Astrocyte of the hippocampus (primary cell): ENCODE measurements at regions not wholly inside any gene's neighbourhood (a gene's known extent, or its start where the extent isn't known, plus 50 kb on each side); places are given as distances from the start of the nearest gene placed in this dataset.

Experiments
- DNase-seq: peaks from one replicate; pipeline ENCODE4 v3.0.0; 2011; ENCODE audit warnings: low read depth, low spot score

GRCh38 chr2:82728090-82728489 lies 1731.0 kb downstream of the SUCLG1 start:
- no peak for DNase-seq

DNA sequence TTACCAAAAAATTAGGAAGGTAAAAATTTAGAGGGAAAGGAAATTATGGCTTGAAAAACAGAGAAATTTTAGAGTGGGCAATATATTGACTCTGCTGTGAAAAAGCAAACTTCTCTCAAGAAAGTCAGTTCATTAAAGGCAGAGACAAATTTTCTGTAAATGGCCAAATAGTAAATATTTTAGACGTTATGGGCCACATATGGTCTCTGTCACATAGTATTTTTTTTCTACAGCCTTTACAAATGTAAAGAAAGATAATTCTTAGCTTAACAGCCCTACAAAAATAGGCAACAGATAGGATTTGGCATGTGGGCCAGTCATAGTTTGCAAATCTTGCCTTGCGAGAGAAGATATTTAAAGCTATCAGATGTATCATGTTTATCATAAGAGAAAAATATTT lies 1750.4 kb downstream of the SUCLG1 start:
- DNase-seq, result no peak

DNA sequence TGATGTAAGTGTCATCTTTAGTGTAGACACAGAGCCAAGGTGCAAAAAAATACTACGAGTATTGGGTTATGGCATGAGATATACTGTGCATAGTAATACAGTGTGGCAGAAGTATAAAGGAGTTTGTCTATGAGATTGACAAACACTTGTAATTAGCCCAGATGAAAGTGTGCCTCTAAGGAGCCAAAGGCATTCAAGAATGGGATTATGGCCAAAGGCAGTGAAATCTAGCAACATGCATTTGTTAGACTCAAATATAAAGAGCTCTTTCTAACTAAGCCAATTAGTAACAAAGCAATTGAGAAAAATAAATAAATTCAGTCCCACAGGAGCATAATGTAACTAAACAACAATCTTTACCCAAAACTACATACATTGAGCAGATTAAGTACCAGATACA lies 1761.8 kb downstream of the SUCLG1 start:
- no peak for DNase-seq

DNA sequence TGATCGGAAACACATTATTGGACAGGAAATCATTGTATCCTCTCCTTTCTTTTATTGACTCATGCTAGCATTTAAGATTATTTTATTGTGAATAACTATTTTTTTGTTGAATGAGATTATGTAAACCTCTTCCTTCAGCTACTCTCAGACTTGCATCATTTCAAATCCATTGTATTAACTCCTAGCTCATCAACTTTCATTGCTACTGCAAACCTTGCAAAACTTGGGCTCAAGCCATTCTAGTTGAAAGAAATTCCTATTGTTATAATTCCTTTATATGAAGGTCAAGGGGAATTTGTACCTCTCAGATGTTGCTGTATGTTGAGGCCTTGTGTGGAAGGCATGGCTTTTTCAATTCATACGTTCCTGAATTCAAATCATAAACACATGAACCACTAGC lies 1764.6 kb downstream of the SUCLG1 start:
- DNase-seq, result no peak

DNA sequence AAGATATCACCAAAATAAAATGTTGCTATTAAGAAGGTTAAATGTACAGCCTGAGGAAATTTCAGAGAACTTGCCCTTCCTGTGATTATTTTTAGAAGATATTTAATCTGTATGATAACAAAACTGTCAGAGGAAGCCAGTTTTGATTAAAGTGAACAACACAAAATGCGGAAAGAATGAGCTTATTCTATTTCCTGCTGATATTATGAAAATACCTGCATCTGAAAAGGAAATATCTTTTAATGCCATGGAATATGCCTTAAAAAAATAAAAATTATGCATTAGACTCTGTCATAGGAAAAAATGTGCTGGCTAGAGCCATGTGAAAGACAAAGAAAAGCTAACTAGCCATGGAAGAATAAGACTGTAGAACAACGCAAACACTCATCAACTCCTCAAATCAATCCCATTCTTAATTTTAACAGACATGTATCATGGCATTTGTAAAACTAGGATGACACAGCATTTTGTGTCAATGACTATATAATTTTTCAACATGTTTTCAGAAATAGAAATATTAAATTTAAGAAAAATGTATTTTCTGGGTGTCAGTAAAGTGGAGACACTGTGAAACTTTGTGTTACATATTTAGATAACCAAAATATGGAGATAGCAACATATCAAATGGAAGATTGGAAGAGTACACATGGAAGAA lies 1768.2 kb downstream of the SUCLG1 start:
- no peak for DNase-seq

DNA sequence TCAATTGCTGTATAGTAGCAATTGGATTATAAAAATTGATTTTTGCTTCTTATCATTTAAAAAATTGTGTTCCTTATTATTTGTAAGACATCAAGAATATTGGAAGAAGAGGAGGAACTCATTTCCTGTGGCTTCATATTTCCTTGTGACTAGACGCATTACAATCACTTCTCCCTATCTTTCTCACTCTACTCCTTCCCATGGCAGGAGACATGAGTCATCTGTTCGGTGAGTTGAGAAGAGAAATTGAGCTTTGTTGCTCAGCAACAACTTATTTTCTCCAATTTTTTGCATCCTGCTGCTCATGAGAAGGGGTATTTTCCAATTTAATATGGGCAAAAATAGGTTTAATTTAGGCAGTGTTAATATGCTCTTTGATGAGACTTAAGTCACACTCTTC lies 1783.9 kb downstream of the SUCLG1 start:
- DNase-seq, result peak; percentile 0

DNA sequence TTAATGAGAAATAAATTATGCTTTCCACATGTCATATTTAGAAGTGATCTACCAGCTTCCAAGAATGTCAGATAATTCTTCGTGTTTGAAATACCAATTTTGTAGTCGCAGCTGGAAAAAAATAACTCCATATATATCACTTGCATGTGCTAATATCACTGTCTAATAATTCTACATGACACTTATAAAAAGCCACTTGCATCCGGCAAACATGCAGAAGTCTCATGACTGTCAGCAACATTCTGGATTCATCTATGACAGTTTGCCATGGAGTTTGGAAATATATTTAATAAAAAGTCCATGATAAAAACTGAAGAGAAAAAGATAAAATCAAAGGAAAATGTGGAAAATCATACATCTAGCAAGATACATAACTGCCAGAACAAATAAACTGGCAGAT lies 1784.4 kb downstream of the SUCLG1 start:
- DNase-seq, result no peak

DNA sequence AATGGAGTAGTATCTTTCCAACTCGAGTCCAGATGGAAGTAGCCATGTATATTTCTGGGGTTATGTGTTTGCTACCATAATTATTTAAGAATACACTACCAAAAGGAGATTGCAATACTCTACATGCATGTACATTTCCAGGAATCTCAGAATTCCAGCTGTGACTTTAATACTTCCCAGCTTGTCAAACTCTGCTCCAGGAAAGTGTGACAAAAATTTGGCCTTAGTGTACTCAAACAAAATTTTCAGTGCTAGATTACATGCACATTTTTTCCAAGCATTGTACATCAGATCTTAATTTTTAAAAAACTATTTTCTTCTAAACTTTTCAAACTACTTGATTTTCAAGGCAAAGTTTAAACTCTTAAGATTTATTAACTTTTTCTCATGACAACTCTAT lies 1791.6 kb downstream of the SUCLG1 start:
- DNase-seq, result no peak

- no peak for DNase-seq
These were observed 1793.4 kb downstream of the SUCLG1 start for GRCh38 chr2:82665691-82666090.

DNA sequence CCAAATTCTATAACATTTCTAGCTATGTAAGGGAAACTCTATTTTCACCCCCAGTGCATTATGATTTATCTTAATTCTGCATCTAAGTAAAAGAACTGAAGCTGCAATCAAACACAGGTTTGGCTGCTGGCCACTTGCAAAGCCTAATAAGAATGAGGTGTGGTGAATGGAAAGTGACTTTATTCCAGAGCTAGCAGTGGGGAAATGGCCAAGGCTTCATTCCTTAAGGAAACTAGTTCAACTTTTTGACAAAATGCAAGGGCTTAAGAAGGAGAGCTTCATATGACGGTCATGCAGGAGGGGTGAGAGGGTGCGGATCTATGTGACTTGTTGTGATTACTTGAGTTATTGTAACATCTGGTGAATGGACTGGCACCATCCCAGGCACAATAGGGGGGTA lies 1802.0 kb downstream of the SUCLG1 start:
- DNase-seq, result no peak

DNA sequence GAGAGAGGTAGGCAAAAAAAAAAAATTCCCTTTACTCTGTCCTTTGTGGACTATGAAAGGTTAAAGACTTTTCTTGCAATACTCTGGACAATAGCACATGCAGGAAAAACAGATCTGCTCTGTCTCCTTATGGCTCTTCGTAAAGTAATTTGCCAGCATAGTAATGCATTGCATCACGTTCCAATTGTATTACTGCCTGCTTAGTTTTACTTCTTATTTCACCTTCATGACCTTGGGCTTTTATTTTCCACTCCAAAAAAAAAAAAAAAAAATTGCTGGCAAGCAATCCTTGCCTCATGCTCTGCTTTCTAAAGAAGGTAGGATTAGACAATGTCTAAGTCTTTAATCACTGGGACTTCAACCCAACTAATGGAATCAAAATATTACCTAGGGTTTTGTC lies 1802.7 kb downstream of the SUCLG1 start:
- DNase-seq, result no peak

DNA sequence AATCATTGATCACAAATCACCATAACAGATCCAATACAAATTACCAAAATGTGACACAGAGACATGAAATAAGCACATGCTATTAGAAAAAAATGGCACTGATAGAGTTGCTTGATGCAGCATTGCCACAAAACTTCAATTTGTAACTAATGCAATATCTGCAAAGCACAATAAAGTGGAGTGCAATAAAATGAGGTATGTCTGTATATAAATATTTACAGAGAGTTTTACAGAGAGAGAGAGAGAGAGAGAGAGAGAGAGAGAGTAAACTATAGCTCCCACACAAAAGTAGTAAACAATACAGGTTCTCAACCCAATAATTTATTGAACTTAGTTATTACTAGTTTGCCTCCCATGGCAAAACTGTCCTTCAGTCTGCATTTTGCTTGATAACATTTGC lies 1807.0 kb downstream of the SUCLG1 start:
- DNase-seq, result no peak

DNA sequence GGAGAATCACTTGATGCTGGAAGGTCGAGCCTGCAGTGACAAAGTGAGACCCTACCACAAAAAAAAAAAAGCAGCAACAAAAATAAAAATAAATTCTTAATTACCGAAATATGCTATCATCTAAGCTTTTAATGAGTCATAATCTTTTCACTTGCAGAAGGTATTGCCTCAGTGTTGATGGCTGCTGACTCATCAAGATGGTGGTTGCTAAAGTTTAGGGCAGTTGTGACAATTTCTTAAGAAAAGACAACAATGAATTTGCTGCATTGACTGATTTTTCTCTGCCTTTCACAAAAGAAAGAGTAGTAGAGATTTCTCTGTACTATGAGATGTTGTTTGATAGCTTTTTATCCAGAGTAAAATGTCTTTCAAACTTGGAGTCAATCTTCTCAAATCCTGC lies 1809.0 kb downstream of the SUCLG1 start:
- DNase-seq, result no peak

GRCh38 chr2:82641598-82642180 lies 1817.4 kb downstream of the SUCLG1 start:
- peak; percentile 0 for DNase-seq

DNA sequence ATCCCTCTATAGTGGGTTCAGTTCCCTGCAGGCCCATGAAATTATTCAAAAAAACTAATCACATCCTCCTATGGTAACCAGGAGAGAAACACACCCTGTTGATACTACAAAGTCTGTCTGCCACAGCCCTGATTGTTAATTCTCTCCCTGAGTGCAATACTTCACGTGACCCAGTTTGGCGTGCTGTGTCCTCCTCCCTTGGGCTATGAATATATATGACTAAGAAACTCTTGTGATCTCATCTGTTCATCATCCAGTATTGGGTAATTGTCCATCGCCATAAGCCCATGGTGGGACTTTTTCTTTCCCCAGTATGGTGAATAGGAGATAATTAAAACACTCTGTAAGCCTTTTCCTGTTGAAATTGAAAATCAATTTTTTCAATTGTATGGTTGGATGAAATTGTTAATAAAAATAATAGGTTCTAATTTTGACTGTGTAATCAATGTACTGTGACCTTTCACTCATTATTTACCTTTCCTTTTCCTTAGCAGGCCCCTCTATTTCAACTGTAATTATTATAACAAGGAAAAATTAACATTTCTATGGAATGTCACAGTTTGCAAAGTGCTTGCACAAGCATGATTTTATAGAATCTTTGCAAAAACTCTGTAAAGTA lies 1822.6 kb downstream of the SUCLG1 start:
- no peak for DNase-seq

- DNase-seq, result no peak
These were observed 1860.1 kb downstream of the SUCLG1 start for GRCh38 chr2:82599021-82599420.

DNA sequence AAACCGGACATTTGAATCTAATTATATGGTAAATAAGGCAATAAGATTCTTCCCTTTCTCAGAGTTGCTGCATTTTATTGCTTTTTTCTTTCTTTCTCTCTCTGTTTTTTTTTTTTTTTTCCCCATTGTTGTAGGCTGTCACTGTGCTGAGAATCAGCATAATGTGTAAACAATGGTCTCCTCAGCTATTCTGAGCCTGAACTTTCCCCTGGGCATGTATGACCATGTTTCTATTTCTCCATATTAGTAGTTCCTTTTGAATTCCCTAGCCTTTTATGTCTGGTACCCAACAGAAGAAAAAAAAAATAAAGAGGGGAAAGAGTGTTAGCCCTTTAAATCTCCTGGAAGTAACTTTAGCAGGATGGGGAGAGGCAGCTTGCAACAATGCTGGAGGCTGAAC lies 1862.5 kb downstream of the SUCLG1 start:
- no peak for DNase-seq

DNA sequence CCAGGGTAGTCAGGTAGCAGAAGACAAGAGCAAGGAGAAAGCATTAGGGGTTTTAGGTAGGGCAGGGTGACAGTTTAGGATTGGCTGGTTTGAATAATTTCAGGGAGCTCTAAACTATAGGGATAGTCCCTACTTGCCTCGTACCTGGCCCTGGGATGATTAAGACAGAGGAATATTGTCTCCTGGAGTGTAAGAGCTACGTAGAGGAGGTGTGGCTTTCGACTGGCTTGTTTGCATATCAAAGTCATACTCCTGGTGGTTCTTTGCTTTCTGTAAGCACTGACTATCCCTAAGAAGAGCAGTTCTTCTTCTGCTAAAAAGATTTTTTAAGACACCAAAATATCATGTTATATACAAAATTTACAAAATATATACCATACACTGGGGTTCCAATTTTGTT lies 1867.4 kb downstream of the SUCLG1 start:
- DNase-seq, result no peak

GRCh38 chr2:82576656-82577055 lies 1882.4 kb downstream of the SUCLG1 start:
- DNase-seq, result no peak

GRCh38 chr2:82539280-82539621 lies 1919.8 kb downstream of the SUCLG1 start:
- no peak for DNase-seq

DNA sequence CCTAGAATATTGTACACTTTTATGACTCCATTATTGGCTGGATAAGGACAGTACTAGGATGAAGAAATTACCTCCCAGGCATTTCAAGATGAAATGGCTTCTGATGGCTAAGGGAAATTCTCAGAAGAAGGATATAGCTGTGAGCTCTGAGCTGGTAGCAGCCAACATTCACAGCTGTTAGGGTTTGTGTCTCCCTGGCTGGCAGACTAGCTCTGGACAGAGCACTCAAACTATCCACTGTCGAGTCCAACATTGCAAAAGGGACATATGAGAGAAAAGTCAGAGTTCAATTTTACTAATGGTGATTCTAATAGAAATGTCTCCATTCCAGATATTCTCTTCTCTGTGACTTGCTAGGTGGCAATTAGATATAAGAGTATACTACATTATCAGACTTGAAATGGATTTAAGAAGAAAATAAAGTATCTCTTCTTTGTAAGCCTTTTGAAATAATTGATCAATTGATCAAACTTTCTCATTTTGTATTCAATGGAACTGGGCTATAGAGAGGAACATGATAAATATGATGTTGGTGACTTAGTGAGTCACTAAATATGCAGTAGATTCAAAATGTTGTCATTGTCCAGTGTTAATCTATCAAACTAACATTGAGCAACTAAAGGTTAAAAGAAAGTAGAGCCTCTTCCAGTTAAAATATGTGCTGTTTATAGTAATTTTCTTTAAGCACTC lies 1920.3 kb downstream of the SUCLG1 start:
- no peak for DNase-seq

DNA sequence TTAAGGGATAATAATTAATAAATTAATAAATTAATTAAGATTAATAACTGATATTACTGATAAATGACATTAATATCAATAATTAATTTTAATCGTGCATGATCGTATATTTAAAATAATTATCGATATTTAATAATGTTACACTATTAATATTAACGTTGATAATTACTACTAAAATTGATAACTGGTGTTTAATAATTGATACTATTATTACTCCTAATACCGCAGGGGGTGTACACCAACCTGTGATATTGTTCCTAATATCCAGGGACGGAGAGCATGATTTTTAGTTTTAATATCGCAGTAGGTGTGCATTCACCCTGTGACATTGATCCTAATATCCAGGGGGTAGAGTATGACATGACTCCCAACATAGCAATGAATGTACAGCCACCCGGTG lies 1930.8 kb downstream of the SUCLG1 start:
- no peak for DNase-seq

DNA sequence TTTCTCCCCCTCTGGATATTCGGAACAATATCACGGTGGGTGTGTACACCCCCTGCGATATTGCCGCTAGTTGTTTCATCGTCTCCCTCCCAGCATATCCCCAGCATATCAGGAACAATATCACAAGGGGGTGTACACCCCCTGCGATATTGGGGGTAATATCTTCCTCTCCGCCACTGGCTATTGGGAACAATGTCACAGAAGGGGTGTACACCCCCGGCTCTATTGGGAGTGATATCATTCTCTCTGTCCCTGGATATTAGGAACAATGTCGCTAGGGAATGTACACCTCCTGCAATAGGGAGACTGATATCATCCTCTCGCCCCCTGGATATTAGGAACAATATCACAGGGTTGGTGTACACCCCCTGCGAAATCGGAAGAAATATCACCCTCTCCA lies 1932.0 kb downstream of the SUCLG1 start:
- DNase-seq, result peak; percentile 0
